ENCODE measurements at regions not wholly inside any gene's neighbourhood (a gene's known extent, or its start where the extent isn't known, plus 50 kb on each side); places are given as distances from the start of the nearest gene placed in this dataset.

DNA sequence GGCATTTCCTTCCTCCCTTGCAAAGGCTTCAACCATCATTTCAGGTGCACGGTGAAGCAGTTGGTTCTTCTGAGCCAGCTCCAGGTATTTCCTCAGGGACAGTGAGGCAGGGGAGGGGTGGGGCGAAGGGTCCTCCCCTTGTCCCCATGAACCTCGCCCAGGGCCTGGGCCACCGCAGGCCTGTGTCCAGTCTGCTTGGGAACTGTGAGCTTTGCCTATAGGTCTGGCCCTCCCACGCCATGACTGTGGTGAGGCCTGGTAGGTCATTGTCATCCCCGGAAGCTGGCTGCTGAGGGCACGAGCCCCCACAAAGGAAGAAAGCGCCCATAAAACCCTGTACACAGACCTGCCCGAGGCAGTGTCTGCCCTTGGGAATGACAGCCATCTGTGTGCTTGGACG, 134.3 kb downstream of the ACKR3 start:
- no peak for TF ChIP-seq ZNF124 (CRISPR knock-in tag; IDR thresholded peaks at IDR 0.05)
- TF ChIP-seq HMBOX1 (IDR thresholded peaks at IDR 0.05), result no peak
- no peak for TF ChIP-seq MXI1 (IDR thresholded peaks at IDR 0.05; ENCODE audit: low read depth, low read length)
- no peak for TF ChIP-seq SP2 (IDR thresholded peaks at IDR 0.05; ENCODE audit: extremely low read depth, low read depth, low read length, poor library complexity, severe bottlenecking)
- no peak for TF ChIP-seq MAX (CRISPR knock-in tag; IDR thresholded peaks at IDR 0.05)
- no peak for TF ChIP-seq ELK1 (CRISPR knock-in tag; IDR thresholded peaks at IDR 0.05)
- no peak for TF ChIP-seq ZBTB7A (IDR thresholded peaks at IDR 0.05; ENCODE audit: borderline replicate concordance, control insufficient read depth, low read depth, low read length)
- no peak for TF ChIP-seq CBX5 (IDR thresholded peaks at IDR 0.05; ENCODE audit: borderline replicate concordance, low read depth)
- TF ChIP-seq, protein P1, sequence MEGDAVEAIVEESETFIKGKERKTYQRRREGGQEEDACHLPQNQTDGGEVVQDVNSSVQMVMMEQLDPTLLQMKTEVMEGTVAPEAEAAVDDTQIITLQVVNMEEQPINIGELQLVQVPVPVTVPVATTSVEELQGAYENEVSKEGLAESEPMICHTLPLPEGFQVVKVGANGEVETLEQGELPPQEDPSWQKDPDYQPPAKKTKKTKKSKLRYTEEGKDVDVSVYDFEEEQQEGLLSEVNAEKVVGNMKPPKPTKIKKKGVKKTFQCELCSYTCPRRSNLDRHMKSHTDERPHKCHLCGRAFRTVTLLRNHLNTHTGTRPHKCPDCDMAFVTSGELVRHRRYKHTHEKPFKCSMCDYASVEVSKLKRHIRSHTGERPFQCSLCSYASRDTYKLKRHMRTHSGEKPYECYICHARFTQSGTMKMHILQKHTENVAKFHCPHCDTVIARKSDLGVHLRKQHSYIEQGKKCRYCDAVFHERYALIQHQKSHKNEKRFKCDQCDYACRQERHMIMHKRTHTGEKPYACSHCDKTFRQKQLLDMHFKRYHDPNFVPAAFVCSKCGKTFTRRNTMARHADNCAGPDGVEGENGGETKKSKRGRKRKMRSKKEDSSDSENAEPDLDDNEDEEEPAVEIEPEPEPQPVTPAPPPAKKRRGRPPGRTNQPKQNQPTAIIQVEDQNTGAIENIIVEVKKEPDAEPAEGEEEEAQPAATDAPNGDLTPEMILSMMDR (IDR thresholded peaks at IDR 0.05 in 2 of 3, conservative IDR thresholded peaks at IDR 0.05 in 1 of 3; ENCODE audit: insufficient read depth in 2 of 3, low read depth in 1 of 3, low read length in 3 of 3), result no peak
- TF ChIP-seq NELFE (IDR thresholded peaks at IDR 0.05; ENCODE audit: insufficient read depth, insufficient read length), result no peak
- TF ChIP-seq POLR2A (conservative IDR thresholded peaks at IDR 0.05), result no peak
- TF ChIP-seq THRAP3 (IDR thresholded peaks at IDR 0.05; ENCODE audit: borderline replicate concordance), result no peak

Measured in K562 (cell line).